ENCODE measurements at regions not wholly inside any gene's neighbourhood (a gene's known extent, or its start where the extent isn't known, plus 50 kb on each side); places are given as distances from the start of the nearest gene placed in this dataset.

DNA sequence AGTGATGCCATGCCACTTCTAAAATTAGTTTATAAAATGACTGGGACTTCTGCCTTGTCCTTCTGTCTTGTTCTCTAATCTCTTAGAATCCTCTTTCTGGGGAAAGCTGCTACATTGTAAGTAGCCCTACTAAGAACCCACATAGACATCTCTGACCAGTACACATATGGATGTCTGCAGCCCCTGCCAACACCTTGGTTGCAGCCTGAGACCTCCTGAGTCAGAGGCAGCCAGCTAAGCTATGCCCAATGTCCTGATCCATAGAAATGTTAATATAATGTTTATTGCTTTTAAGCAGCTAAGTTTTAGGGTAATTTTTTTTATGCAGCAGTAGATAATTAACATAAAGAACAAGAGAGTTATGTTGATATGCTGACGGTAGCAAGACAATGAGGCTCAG lies 1029.5 kb upstream of the INTU start:
- Mint-ChIP-seq H3K9me3 (ENCODE audit: insufficient read depth) (no peaks in the 10 kb centered on the region), H3K27ac (no peak overlapping the region), H3K4me3 (no peak overlapping the region), H3K4me1 (no peaks in the 10 kb centered on the region), H3K27me3 (no peaks in the 10 kb centered on the region)
- ATAC-seq (ENCODE audit: low read depth) = no peak
- no peak for DNase-seq
- H3K27me3 ChIP-seq (replicated peaks in 1 of 4; ENCODE audit: control extremely low read depth in 1 of 4, control insufficient read depth in 3 of 4, insufficient read depth in 4 of 4, low read length in 3 of 4) = no peaks in the 10 kb centered on the region
- CTCF ChIA-PET = no interaction called here
- H3K4me3 ChIP-seq (ENCODE audit: control extremely low read depth in 1 of 5, extremely low read depth in 1 of 5, insufficient read depth in 1 of 5, low read depth in 2 of 5, low read length in 4 of 5) = no peak overlapping the region
- POLR2A ChIA-PET = no interaction called here
- H2AFZ ChIP-seq (ENCODE audit: insufficient read depth, low read depth, low read length, poor library complexity, severe bottlenecking) = no peak overlapping the region
- no peak overlapping the region for H3K9ac ChIP-seq (ENCODE audit: low read length)
- TF ChIP-seq EZH2 (IDR thresholded peaks at IDR 0.05; ENCODE audit: borderline replicate concordance, insufficient read depth, low read depth, low read length, poor library complexity, severe bottlenecking) = no peak
- TF ChIP-seq, protein P1, sequence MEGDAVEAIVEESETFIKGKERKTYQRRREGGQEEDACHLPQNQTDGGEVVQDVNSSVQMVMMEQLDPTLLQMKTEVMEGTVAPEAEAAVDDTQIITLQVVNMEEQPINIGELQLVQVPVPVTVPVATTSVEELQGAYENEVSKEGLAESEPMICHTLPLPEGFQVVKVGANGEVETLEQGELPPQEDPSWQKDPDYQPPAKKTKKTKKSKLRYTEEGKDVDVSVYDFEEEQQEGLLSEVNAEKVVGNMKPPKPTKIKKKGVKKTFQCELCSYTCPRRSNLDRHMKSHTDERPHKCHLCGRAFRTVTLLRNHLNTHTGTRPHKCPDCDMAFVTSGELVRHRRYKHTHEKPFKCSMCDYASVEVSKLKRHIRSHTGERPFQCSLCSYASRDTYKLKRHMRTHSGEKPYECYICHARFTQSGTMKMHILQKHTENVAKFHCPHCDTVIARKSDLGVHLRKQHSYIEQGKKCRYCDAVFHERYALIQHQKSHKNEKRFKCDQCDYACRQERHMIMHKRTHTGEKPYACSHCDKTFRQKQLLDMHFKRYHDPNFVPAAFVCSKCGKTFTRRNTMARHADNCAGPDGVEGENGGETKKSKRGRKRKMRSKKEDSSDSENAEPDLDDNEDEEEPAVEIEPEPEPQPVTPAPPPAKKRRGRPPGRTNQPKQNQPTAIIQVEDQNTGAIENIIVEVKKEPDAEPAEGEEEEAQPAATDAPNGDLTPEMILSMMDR (IDR thresholded peaks at IDR 0.05) = no peak
- no peak overlapping the region for H3K4me2 ChIP-seq (replicated peaks; ENCODE audit: low read depth, low read length, poor library complexity, severe bottlenecking)
- no CpG with 5 or more reads among the region's 1 CpG for WGBS (ENCODE audit: insufficient coverage)
- no peaks in the 10 kb centered on the region for H3K9me3 ChIP-seq (ENCODE audit: control extremely low read depth in 1 of 3, control insufficient read depth in 2 of 3, insufficient read depth in 1 of 3, low read length in 2 of 3)
- no peaks in the 10 kb centered on the region for H3K4me1 ChIP-seq (ENCODE audit: control insufficient read depth in 2 of 2, insufficient read depth in 2 of 2, low read length in 2 of 2)
- no peak overlapping the region for H3K27ac ChIP-seq (ENCODE audit: low read length in 2 of 2)
- no peaks in the 10 kb centered on the region for H3K36me3 ChIP-seq (replicated peaks in 1 of 2; ENCODE audit: control extremely low read depth in 1 of 2, control insufficient read depth in 1 of 2, extremely low read depth in 1 of 2, insufficient read depth in 2 of 2, low read length in 1 of 2)
- intact Hi-C loops (cut with micrococcal nuclease) = no loop called here
- no peaks in the 10 kb centered on the region for H4K20me1 ChIP-seq (ENCODE audit: control insufficient read depth, insufficient read depth, low read length, poor library complexity, severe bottlenecking)
- H3K79me2 ChIP-seq (ENCODE audit: control insufficient read depth, insufficient read depth, low read length) = no peaks in the 10 kb centered on the region

DNA sequence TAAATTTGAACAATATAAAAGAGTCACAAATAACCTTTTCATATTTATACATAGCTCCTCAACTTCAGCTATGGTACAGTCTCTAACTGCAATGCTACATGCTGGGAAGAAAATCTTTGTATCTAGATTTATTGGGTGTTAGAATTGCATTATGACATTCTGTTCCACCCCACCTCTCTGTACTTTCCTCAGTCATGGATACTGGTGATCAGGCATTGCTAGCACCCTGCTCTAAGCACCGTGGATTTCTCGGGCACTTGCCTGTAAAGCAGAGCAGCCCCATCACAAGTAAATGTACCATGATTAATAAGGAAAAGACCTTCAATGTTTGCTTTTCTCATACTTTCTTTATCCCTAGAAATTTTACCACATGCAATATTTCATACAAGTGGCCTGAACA lies 1028.9 kb upstream of the INTU start:
- WGBS (ENCODE audit: insufficient coverage) = no CpG with 5 or more reads among the region's 2 CpGs
- H3K4me2 ChIP-seq (replicated peaks; ENCODE audit: low read depth, low read length, poor library complexity, severe bottlenecking) = no peak overlapping the region
- H3K27ac ChIP-seq (ENCODE audit: low read length in 2 of 2) = no peak overlapping the region
- intact Hi-C loops (cut with micrococcal nuclease) = no loop called here
- no peak overlapping the region for H3K4me3 ChIP-seq (ENCODE audit: control extremely low read depth in 1 of 5, extremely low read depth in 1 of 5, insufficient read depth in 1 of 5, low read depth in 2 of 5, low read length in 4 of 5)
- H3K4me3 Mint-ChIP-seq = no peak overlapping the region
- H3K27me3 ChIP-seq (replicated peaks in 1 of 4; ENCODE audit: control extremely low read depth in 1 of 4, control insufficient read depth in 3 of 4, insufficient read depth in 4 of 4, low read length in 3 of 4) = no peaks in the 10 kb centered on the region
- no peaks in the 10 kb centered on the region for H3K79me2 ChIP-seq (ENCODE audit: control insufficient read depth, insufficient read depth, low read length)
- no peaks in the 10 kb centered on the region for H3K9me3 ChIP-seq (ENCODE audit: control extremely low read depth in 1 of 3, control insufficient read depth in 2 of 3, insufficient read depth in 1 of 3, low read length in 2 of 3)
- H3K27ac Mint-ChIP-seq = no peak overlapping the region
- ChIA-PET POLR2A (no interaction called here), CTCF (no interaction called here)
- ATAC-seq (ENCODE audit: low read depth) (no peak), DNase-seq (no peak)
- H3K4me1 ChIP-seq (ENCODE audit: control insufficient read depth in 2 of 2, insufficient read depth in 2 of 2, low read length in 2 of 2) = no peaks in the 10 kb centered on the region
- no peaks in the 10 kb centered on the region for H3K4me1 Mint-ChIP-seq
- H4K20me1 ChIP-seq (ENCODE audit: control insufficient read depth, insufficient read depth, low read length, poor library complexity, severe bottlenecking) = no peaks in the 10 kb centered on the region
- no peak overlapping the region for H3K9ac ChIP-seq (ENCODE audit: low read length)
- TF ChIP-seq, protein P1 (IDR thresholded peaks at IDR 0.05) = no peak
- no peak for TF ChIP-seq EZH2 (IDR thresholded peaks at IDR 0.05; ENCODE audit: borderline replicate concordance, insufficient read depth, low read depth, low read length, poor library complexity, severe bottlenecking)
- H2AFZ ChIP-seq (ENCODE audit: insufficient read depth, low read depth, low read length, poor library complexity, severe bottlenecking) = no peak overlapping the region
- no peaks in the 10 kb centered on the region for H3K9me3 Mint-ChIP-seq (ENCODE audit: insufficient read depth)
- no peaks in the 10 kb centered on the region for H3K27me3 Mint-ChIP-seq
- H3K36me3 ChIP-seq (replicated peaks in 1 of 2; ENCODE audit: control extremely low read depth in 1 of 2, control insufficient read depth in 1 of 2, extremely low read depth in 1 of 2, insufficient read depth in 2 of 2, low read length in 1 of 2) = no peaks in the 10 kb centered on the region

Measured in B cell (primary cell).